ENCODE measurements at regions not wholly inside any gene's neighbourhood (a gene's known extent, or its start where the extent isn't known, plus 50 kb on each side); places are given as distances from the start of the nearest gene placed in this dataset.

- Mint-ChIP-seq H3K27ac (no peak overlapping the region), H3K4me1 (peaks cover 17% of the 10 kb centered on the region), H3K27me3 (ENCODE audit: low read depth) (no peaks in the 10 kb centered on the region), H3K4me3 (no peak overlapping the region), H3K9me3 (peaks cover 13% of the 10 kb centered on the region), H3K36me3 (peaks cover 11% of the 10 kb centered on the region)
- TF ChIP-seq CTCF (IDR thresholded peaks at IDR 0.05; ENCODE audit: unreplicated experiment), result no peak
- no peak for DNase-seq (ENCODE audit: low spot score in 2 of 2, unreplicated experiment in 2 of 2)
These were observed 873.4 kb upstream of the ADAMTS5 start for GRCh38 chr21:27840262-27840661.

- no peak for TF ChIP-seq CTCF (IDR thresholded peaks at IDR 0.05; ENCODE audit: unreplicated experiment)
- H3K4me1 Mint-ChIP-seq, result peaks cover 17% of the 10 kb centered on the region
- no peak for DNase-seq (ENCODE audit: low spot score in 2 of 2, unreplicated experiment in 2 of 2)
- H3K9me3 Mint-ChIP-seq, result peaks cover 11% of the 10 kb centered on the region
- peak overlapping the region; percentile 66 for H3K27ac Mint-ChIP-seq
- H3K36me3 Mint-ChIP-seq, result peaks cover 11% of the 10 kb centered on the region
- no peak overlapping the region for H3K4me3 Mint-ChIP-seq
- no peaks in the 10 kb centered on the region for H3K27me3 Mint-ChIP-seq (ENCODE audit: low read depth)
These were observed 872.7 kb upstream of the ADAMTS5 start for GRCh38 chr21:27839512-27840115.

- TF ChIP-seq CTCF (IDR thresholded peaks at IDR 0.05; ENCODE audit: unreplicated experiment), result no peak
- Mint-ChIP-seq H3K9me3 (peaks cover 14% of the 10 kb centered on the region), H3K27me3 (ENCODE audit: low read depth) (no peaks in the 10 kb centered on the region), H3K4me3 (no peak overlapping the region), H3K4me1 (peaks cover 17% of the 10 kb centered on the region), H3K36me3 (peaks cover 11% of the 10 kb centered on the region), H3K27ac (no peak overlapping the region)
- DNase-seq (ENCODE audit: low spot score in 2 of 2, unreplicated experiment in 2 of 2), result no peak
These were observed 871.7 kb upstream of the ADAMTS5 start for GRCh38 chr21:27838573-27838972.

- H3K36me3 Mint-ChIP-seq, result peaks cover 10% of the 10 kb centered on the region
- no peak for TF ChIP-seq CTCF (IDR thresholded peaks at IDR 0.05; ENCODE audit: unreplicated experiment)
- no peaks in the 10 kb centered on the region for H3K27me3 Mint-ChIP-seq (ENCODE audit: low read depth)
- no peak for DNase-seq (ENCODE audit: low spot score in 2 of 2, unreplicated experiment in 2 of 2)
- H3K4me1 Mint-ChIP-seq, result peaks cover 17% of the 10 kb centered on the region
- H3K27ac Mint-ChIP-seq, result no peak overlapping the region
- peaks cover 11% of the 10 kb centered on the region for H3K9me3 Mint-ChIP-seq
- no peak overlapping the region for H3K4me3 Mint-ChIP-seq
These were observed 871.0 kb upstream of the ADAMTS5 start for GRCh38 chr21:27837936-27838335.

GRCh38 chr21:27833298-27833697, 866.4 kb upstream of the ADAMTS5 start:
- peaks cover 19% of the 10 kb centered on the region for H3K4me1 Mint-ChIP-seq
- no peak for TF ChIP-seq CTCF (IDR thresholded peaks at IDR 0.05; ENCODE audit: unreplicated experiment)
- H3K27me3 Mint-ChIP-seq (ENCODE audit: low read depth), result no peaks in the 10 kb centered on the region
- no peak overlapping the region for H3K4me3 Mint-ChIP-seq
- no peak for DNase-seq (ENCODE audit: low spot score in 2 of 2, unreplicated experiment in 2 of 2)
- H3K27ac Mint-ChIP-seq, result no peak overlapping the region
- H3K36me3 Mint-ChIP-seq, result peaks cover 10% of the 10 kb centered on the region
- H3K9me3 Mint-ChIP-seq, result peaks cover 13% of the 10 kb centered on the region

All from mesothelial cell of epicardium (in vitro differentiated cells).